ENCODE measurements at regions not wholly inside any gene's neighbourhood (a gene's known extent, or its start where the extent isn't known, plus 50 kb on each side); places are given as distances from the start of the nearest gene placed in this dataset.

- H3K4me3 ChIP-seq (ENCODE audit: control insufficient read depth, low read depth, low read length) = no peak overlapping the region
- peak; percentile 61 for DNase-seq (ENCODE audit: low read depth)
- TF ChIP-seq CTCF (conservative IDR thresholded peaks at IDR 0.05; ENCODE audit: control insufficient read depth, insufficient read depth, low read depth, low read length) = no peak
Observed at GRCh38 chr14:71243697-71244096, 336.4 kb downstream of the PCNX1 start.

- peak; percentile 62 for DNase-seq (ENCODE audit: low read depth)
- TF ChIP-seq CTCF (conservative IDR thresholded peaks at IDR 0.05; ENCODE audit: control insufficient read depth, insufficient read depth, low read depth, low read length) = no peak
- H3K4me3 ChIP-seq (ENCODE audit: control insufficient read depth, low read depth, low read length) = no peak overlapping the region
Observed at GRCh38 chr14:71244341-71244740, 337.1 kb downstream of the PCNX1 start.

GRCh38 chr14:71245659-71246361, 338.6 kb downstream of the PCNX1 start:
- no peak for TF ChIP-seq CTCF (conservative IDR thresholded peaks at IDR 0.05; ENCODE audit: control insufficient read depth, insufficient read depth, low read depth, low read length)
- no peak for DNase-seq (ENCODE audit: low read depth)
- no peak overlapping the region for H3K4me3 ChIP-seq (ENCODE audit: control insufficient read depth, low read depth, low read length)

- H3K4me3 ChIP-seq (ENCODE audit: control insufficient read depth, low read depth, low read length) = no peak overlapping the region
- TF ChIP-seq CTCF (conservative IDR thresholded peaks at IDR 0.05; ENCODE audit: control insufficient read depth, insufficient read depth, low read depth, low read length) = no peak
- no peak for DNase-seq (ENCODE audit: low read depth)
Observed at GRCh38 chr14:71246539-71246938, 339.3 kb downstream of the PCNX1 start.

GRCh38 chr14:71247106-71247505, 339.8 kb downstream of the PCNX1 start:
- no peak for TF ChIP-seq CTCF (conservative IDR thresholded peaks at IDR 0.05; ENCODE audit: control insufficient read depth, insufficient read depth, low read depth, low read length)
- DNase-seq (ENCODE audit: low read depth) = peak; percentile 25
- H3K4me3 ChIP-seq (ENCODE audit: control insufficient read depth, low read depth, low read length) = no peak overlapping the region

GRCh38 chr14:71248194-71248593, 340.9 kb downstream of the PCNX1 start:
- no peak overlapping the region for H3K4me3 ChIP-seq (ENCODE audit: control insufficient read depth, low read depth, low read length)
- TF ChIP-seq CTCF (conservative IDR thresholded peaks at IDR 0.05; ENCODE audit: control insufficient read depth, insufficient read depth, low read depth, low read length) = no peak
- DNase-seq (ENCODE audit: low read depth) = peak; percentile 48

- H3K4me3 ChIP-seq (ENCODE audit: control insufficient read depth, low read depth, low read length) = no peak overlapping the region
- no peak for DNase-seq (ENCODE audit: low read depth)
- TF ChIP-seq CTCF (conservative IDR thresholded peaks at IDR 0.05; ENCODE audit: control insufficient read depth, insufficient read depth, low read depth, low read length) = no peak
Observed at GRCh38 chr14:71250347-71250746, 343.1 kb downstream of the PCNX1 start.

All from fibroblast of mammary gland (primary cell).